Glomerular visceral epithelial cell (primary cell): ENCODE measurements at regions not wholly inside any gene's neighbourhood (a gene's known extent, or its start where the extent isn't known, plus 50 kb on each side); places are given as distances from the start of the nearest gene placed in this dataset.
A peak's percentile ranks its signal among the peaks of the same experiment; 100 is the strongest.

Experiments
- DNase-seq: peaks from one replicate; pipeline ENCODE4 v3.0.0-alpha.2; 2016; ENCODE audit errors: extremely low spot score

GRCh38 chr2:74735009-74735408 lies 81.0 kb downstream of the SEMA4F start:
- DNase-seq: no peak

GRCh38 chr2:74735564-74735963 lies 81.5 kb downstream of the SEMA4F start:
- no peak for DNase-seq

GRCh38 chr2:74736589-74736988 lies 82.5 kb downstream of the SEMA4F start:
- no peak for DNase-seq

- DNase-seq: no peak
Measured at GRCh38 chr2:74738586-74738985, 84.5 kb downstream of the SEMA4F start.

GRCh38 chr2:74739129-74739528 lies 85.1 kb downstream of the SEMA4F start:
- DNase-seq: no peak

- no peak for DNase-seq
Measured at GRCh38 chr2:74739733-74740241, 85.7 kb downstream of the SEMA4F start.

- no peak for DNase-seq
Measured at GRCh38 chr2:74740395-74740740, 86.3 kb downstream of the SEMA4F start.

GRCh38 chr2:74740741-74741431 lies 86.8 kb downstream of the SEMA4F start:
- peak; percentile 88 for DNase-seq

GRCh38 chr2:74741629-74742028 lies 87.6 kb downstream of the SEMA4F start:
- no peak for DNase-seq

GRCh38 chr2:74742471-74742870 lies 88.4 kb downstream of the SEMA4F start:
- DNase-seq: no peak

- DNase-seq: no peak
Measured at GRCh38 chr2:74743039-74743438, 89.0 kb downstream of the SEMA4F start.

GRCh38 chr2:74743778-74744177 lies 89.7 kb downstream of the SEMA4F start:
- DNase-seq: no peak

GRCh38 chr2:74744731-74745515 lies 89.0 kb upstream of the HK2 start:
- no peak for DNase-seq

GRCh38 chr2:74745766-74746165 lies 88.2 kb upstream of the HK2 start:
- DNase-seq: no peak

- no peak for DNase-seq
Measured at GRCh38 chr2:74746480-74746879, 87.4 kb upstream of the HK2 start.

GRCh38 chr2:74747411-74748080 lies 86.4 kb upstream of the HK2 start:
- DNase-seq: peak; percentile 19

GRCh38 chr2:74748665-74749064 lies 85.3 kb upstream of the HK2 start:
- DNase-seq: no peak

- DNase-seq: no peak
Measured at GRCh38 chr2:74749432-74749831, 84.5 kb upstream of the HK2 start.

- no peak for DNase-seq
Measured at GRCh38 chr2:74751981-74752851, 81.7 kb upstream of the HK2 start.

GRCh38 chr2:74755386-74755785 lies 78.5 kb upstream of the HK2 start:
- no peak for DNase-seq

GRCh38 chr2:74756356-74756890 lies 77.5 kb upstream of the HK2 start:
- DNase-seq: no peak
